ENCODE measurements at regions not wholly inside any gene's neighbourhood (a gene's known extent, or its start where the extent isn't known, plus 50 kb on each side); places are given as distances from the start of the nearest gene placed in this dataset.

DNA sequence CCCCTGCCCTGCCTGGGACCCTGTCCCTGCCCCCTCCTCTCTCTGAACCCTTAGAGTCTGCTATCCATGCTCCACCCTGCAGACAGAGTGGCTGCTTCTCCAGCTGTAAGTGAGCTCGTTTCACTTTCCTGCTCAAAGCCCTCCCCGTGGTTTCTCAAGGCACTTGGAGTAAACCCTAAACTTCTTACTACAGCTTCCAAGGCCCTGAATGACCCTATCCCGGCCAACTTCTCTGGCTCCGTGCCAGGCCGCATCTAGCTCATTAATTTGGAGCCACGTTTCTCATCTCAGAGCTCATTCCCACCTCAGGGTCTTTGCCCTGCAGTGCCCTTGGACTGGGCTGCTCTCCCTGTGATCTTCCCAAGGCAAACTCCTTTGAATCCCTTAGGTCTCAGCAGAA, 235.1 kb upstream of the RUNX1 start:
- Mint-ChIP-seq H3K9me3 (peaks cover 17% of the 10 kb centered on the region), H3K27me3 (peaks cover 4% of the 10 kb centered on the region), H3K27ac (no peak overlapping the region), H3K4me1 (peaks cover 2% of the 10 kb centered on the region), H3K36me3 (ENCODE audit: low read depth) (no peaks in the 10 kb centered on the region), H3K4me3 (no peak overlapping the region)
- ATAC-seq (ENCODE audit: low read depth) (no peak), DNase-seq (no peak)
- POLR2A ChIA-PET, result interaction anchor here (1.1 kb wide), 1 partner anchor 55 kb away, joined by 3 read pairs; no protein-coding TSS in a partner anchor
- CTCF ChIA-PET, result interaction anchor here (0.6 kb wide), 1 partner anchor 1945 kb away, joined by 3 read pairs; no protein-coding TSS in a partner anchor
- intact Hi-C loops (cut with micrococcal nuclease), result no loop called here
- TF ChIP-seq, protein P1, sequence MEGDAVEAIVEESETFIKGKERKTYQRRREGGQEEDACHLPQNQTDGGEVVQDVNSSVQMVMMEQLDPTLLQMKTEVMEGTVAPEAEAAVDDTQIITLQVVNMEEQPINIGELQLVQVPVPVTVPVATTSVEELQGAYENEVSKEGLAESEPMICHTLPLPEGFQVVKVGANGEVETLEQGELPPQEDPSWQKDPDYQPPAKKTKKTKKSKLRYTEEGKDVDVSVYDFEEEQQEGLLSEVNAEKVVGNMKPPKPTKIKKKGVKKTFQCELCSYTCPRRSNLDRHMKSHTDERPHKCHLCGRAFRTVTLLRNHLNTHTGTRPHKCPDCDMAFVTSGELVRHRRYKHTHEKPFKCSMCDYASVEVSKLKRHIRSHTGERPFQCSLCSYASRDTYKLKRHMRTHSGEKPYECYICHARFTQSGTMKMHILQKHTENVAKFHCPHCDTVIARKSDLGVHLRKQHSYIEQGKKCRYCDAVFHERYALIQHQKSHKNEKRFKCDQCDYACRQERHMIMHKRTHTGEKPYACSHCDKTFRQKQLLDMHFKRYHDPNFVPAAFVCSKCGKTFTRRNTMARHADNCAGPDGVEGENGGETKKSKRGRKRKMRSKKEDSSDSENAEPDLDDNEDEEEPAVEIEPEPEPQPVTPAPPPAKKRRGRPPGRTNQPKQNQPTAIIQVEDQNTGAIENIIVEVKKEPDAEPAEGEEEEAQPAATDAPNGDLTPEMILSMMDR (IDR thresholded peaks at IDR 0.05), result no peak

DNA sequence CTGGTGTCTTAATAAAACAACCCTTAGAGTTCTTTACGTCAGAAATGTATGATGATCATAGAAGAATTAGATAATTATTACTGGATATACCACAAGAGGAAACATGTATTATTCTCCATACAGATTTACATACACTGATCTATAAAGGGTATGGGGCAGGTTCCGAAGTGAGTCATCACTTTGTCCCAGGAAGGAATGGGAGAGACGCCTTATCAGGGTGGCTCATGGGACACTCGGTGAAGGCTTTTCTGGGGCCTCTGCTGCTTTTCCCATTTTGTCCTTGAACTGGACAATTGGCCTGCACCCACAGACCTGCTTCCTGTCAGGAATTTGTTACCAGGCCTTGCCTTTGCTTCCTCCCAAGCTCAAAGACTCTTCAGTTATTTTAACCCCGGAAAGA, 233.8 kb upstream of the RUNX1 start:
- Mint-ChIP-seq H3K27me3 (peaks cover 3% of the 10 kb centered on the region), H3K9me3 (peaks cover 11% of the 10 kb centered on the region), H3K27ac (no peak overlapping the region), H3K4me1 (peaks cover 2% of the 10 kb centered on the region), H3K36me3 (ENCODE audit: low read depth) (no peaks in the 10 kb centered on the region), H3K4me3 (no peak overlapping the region)
- no peak for DNase-seq
- CTCF ChIA-PET, result no interaction called here
- ATAC-seq (ENCODE audit: low read depth), result no peak
- intact Hi-C loops (cut with micrococcal nuclease), result no loop called here
- POLR2A ChIA-PET, result no interaction called here
- TF ChIP-seq, protein P1 (IDR thresholded peaks at IDR 0.05), result no peak

GRCh38 chr21:35281956-35282355, 232.9 kb upstream of the RUNX1 start:
- H3K9me3 Mint-ChIP-seq, result peaks cover 3% of the 10 kb centered on the region
- H3K4me3 Mint-ChIP-seq, result no peak overlapping the region
- TF ChIP-seq, protein P1 (IDR thresholded peaks at IDR 0.05), result no peak
- DNase-seq (no peak), ATAC-seq (ENCODE audit: low read depth) (no peak)
- H3K27me3 Mint-ChIP-seq, result peaks cover 3% of the 10 kb centered on the region
- no peak overlapping the region for H3K27ac Mint-ChIP-seq
- CTCF ChIA-PET, result no interaction called here
- H3K4me1 Mint-ChIP-seq, result peaks cover 2% of the 10 kb centered on the region
- intact Hi-C loops (cut with micrococcal nuclease), result no loop called here
- POLR2A ChIA-PET, result no interaction called here
- H3K36me3 Mint-ChIP-seq (ENCODE audit: low read depth), result no peaks in the 10 kb centered on the region

DNA sequence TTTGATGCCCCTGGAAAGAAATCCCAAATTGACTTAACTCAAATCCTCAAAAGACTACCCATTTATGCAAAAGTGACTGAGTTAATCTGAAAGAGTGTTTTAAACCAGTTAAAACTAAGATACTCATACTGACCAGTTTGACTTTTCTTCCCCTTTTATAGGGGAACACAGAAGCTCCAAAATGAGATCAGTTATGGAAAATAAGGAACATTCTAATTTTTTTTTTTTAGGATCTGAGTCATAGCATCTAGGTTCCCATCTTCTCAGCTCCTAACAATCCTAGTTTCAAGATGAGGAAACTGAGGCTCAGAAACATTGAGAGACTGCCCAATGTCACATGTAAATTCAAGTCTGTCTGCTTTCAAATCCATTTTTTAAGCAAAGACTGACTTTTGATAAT, 231.1 kb upstream of the RUNX1 start:
- H3K27me3 Mint-ChIP-seq, result peaks cover 3% of the 10 kb centered on the region
- peaks cover 2% of the 10 kb centered on the region for H3K4me1 Mint-ChIP-seq
- TF ChIP-seq, protein P1 (IDR thresholded peaks at IDR 0.05), result no peak
- ChIA-PET POLR2A (no interaction called here), CTCF (no interaction called here)
- H3K9me3 Mint-ChIP-seq, result no peaks in the 10 kb centered on the region
- DNase-seq (no peak), ATAC-seq (ENCODE audit: low read depth) (no peak)
- no peak overlapping the region for H3K4me3 Mint-ChIP-seq
- intact Hi-C loops (cut with micrococcal nuclease), result no loop called here
- no peaks in the 10 kb centered on the region for H3K36me3 Mint-ChIP-seq (ENCODE audit: low read depth)
- H3K27ac Mint-ChIP-seq, result no peak overlapping the region

DNA sequence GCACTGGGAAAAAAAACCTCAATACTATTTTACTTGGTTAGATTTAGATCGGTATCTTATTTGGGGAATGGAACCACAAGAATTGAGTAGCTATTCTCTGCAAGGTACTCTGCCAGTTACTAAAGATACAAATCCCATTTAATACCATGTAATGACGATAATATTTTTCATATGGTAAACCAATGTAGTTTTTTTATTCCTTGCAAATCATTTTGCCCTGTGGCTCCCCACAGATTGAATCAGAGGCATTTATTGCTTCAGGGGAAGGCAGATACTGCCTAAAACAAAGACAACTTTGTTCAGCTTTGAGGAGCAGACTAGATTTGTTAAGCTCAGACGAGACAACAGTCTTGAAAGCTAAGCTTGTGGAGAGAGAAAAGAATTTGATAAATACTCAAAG, 226.7 kb upstream of the RUNX1 start:
- Mint-ChIP-seq H3K4me1 (no peaks in the 10 kb centered on the region), H3K36me3 (ENCODE audit: low read depth) (no peaks in the 10 kb centered on the region), H3K9me3 (no peaks in the 10 kb centered on the region), H3K27me3 (no peaks in the 10 kb centered on the region), H3K27ac (no peak overlapping the region), H3K4me3 (no peak overlapping the region)
- intact Hi-C loops (cut with micrococcal nuclease), result no loop called here
- DNase-seq (no peak), ATAC-seq (ENCODE audit: low read depth) (no peak)
- POLR2A ChIA-PET, result no interaction called here
- CTCF ChIA-PET, result no interaction called here
- TF ChIP-seq, protein P1 (IDR thresholded peaks at IDR 0.05), result no peak

Data from activated B cell treated with CpG ODN at 0.5 μM for 24 hours (primary cell).